ENCODE measurements at regions not wholly inside any gene's neighbourhood (a gene's known extent, or its start where the extent isn't known, plus 50 kb on each side); places are given as distances from the start of the nearest gene placed in this dataset.

GRCh38 chr5:117131048-117131679 lies 556.5 kb upstream of the SEMA6A start (continued):
- no peak for TF ChIP-seq ZNF331 (CRISPR knock-in tag; IDR thresholded peaks at IDR 0.05; ENCODE audit: low read depth)
- TF ChIP-seq, protein P1, sequence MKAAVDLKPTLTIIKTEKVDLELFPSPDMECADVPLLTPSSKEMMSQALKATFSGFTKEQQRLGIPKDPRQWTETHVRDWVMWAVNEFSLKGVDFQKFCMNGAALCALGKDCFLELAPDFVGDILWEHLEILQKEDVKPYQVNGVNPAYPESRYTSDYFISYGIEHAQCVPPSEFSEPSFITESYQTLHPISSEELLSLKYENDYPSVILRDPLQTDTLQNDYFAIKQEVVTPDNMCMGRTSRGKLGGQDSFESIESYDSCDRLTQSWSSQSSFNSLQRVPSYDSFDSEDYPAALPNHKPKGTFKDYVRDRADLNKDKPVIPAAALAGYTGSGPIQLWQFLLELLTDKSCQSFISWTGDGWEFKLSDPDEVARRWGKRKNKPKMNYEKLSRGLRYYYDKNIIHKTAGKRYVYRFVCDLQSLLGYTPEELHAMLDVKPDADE (IDR thresholded peaks at IDR 0.05), result no peak

DNA sequence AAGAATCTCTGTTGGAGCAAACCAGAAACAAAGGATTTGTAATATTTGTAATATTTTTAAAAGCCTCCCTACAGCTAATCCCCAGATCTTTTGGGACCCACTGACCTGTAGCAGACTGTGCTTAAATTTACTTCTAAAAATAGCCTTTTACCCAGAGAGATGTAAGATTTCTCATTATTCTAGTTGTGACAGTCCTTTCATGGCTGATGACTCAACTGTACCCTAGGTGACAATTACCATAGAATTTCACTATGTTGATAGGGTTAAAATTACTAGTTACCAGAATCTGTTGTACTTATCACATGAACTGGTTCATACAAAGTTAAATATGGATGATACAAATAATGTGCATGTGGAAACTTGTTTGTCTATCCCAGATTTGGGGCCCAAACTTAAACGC lies 543.9 kb upstream of the SEMA6A start:
- no peak overlapping the region for H2AFZ ChIP-seq
- 0 out of 3 replicates have a peak, but pooled peaks cover 2% of the 10 kb centered on the region for H3K4me1 Mint-ChIP-seq
- no peaks in the 10 kb centered on the region for H3K9me2 ChIP-seq (ENCODE audit: insufficient read depth)
- ATAC-seq (no peak), DNase-seq (ENCODE audit: low spot score) (no peak)
- no peaks in the 10 kb centered on the region for H4K20me1 ChIP-seq (replicated peaks; ENCODE audit: insufficient read depth)
- 0 out of 2 replicates have a peak, but pooled peaks cover 6% of the 10 kb centered on the region for H3K36me3 ChIP-seq (ENCODE audit: insufficient read depth)
- H3K4me2 ChIP-seq, result no peak overlapping the region
- H3K4me3 Mint-ChIP-seq, result no peak overlapping the region
- no peak overlapping the region for H3K4me3 ChIP-seq
- no peaks in the 10 kb centered on the region for H3F3A ChIP-seq (replicated peaks; ENCODE audit: low read depth)
- no peak overlapping the region for H3K27ac ChIP-seq (ENCODE audit: low read depth)
- H3K27me3 Mint-ChIP-seq (ENCODE audit: insufficient read depth, low read depth, poor library complexity), result peaks cover 3% of the 10 kb centered on the region
- no peak overlapping the region for H3K27ac Mint-ChIP-seq
- no peaks in the 10 kb centered on the region for H3K79me2 ChIP-seq (replicated peaks; ENCODE audit: insufficient read depth)
- H3K36me3 Mint-ChIP-seq (ENCODE audit: low read depth), result peaks cover 16% of the 10 kb centered on the region
- H3K4me1 ChIP-seq (ENCODE audit: insufficient read depth), result no peaks in the 10 kb centered on the region
- no peaks in the 10 kb centered on the region for H3K27me3 ChIP-seq (ENCODE audit: insufficient read depth)
- peaks cover 41% of the 10 kb centered on the region for H3K9me3 Mint-ChIP-seq
- no peak for TF ChIP-seq ZNF331 (CRISPR knock-in tag; IDR thresholded peaks at IDR 0.05; ENCODE audit: low read depth)
- TF ChIP-seq ZNF462 (CRISPR knock-in tag; IDR thresholded peaks at IDR 0.05), result no peak
- no peak for TF ChIP-seq EZH2 (IDR thresholded peaks at IDR 0.05; ENCODE audit: low read depth, unreplicated experiment)
- no peak for TF ChIP-seq ZNF114 (CRISPR knock-in tag; IDR thresholded peaks at IDR 0.05)
- no peak for TF ChIP-seq NANOG (IDR thresholded peaks at IDR 0.05; ENCODE audit: borderline replicate concordance)
- TF ChIP-seq STAT1 (IDR thresholded peaks at IDR 0.05; ENCODE audit: unreplicated experiment), result no peak
- TF ChIP-seq EZH2phosphoT487 (IDR thresholded peaks at IDR 0.05; ENCODE audit: unreplicated experiment), result no peak
- no peak for TF ChIP-seq CREB1 (CRISPR knock-in tag; IDR thresholded peaks at IDR 0.05; ENCODE audit: low read depth)
- TF ChIP-seq, protein P1 (IDR thresholded peaks at IDR 0.05), result no peak
- TF ChIP-seq POLR2AphosphoS5 (IDR thresholded peaks at IDR 0.05; ENCODE audit: low read depth), result no peak
- TF ChIP-seq, protein P2, sequence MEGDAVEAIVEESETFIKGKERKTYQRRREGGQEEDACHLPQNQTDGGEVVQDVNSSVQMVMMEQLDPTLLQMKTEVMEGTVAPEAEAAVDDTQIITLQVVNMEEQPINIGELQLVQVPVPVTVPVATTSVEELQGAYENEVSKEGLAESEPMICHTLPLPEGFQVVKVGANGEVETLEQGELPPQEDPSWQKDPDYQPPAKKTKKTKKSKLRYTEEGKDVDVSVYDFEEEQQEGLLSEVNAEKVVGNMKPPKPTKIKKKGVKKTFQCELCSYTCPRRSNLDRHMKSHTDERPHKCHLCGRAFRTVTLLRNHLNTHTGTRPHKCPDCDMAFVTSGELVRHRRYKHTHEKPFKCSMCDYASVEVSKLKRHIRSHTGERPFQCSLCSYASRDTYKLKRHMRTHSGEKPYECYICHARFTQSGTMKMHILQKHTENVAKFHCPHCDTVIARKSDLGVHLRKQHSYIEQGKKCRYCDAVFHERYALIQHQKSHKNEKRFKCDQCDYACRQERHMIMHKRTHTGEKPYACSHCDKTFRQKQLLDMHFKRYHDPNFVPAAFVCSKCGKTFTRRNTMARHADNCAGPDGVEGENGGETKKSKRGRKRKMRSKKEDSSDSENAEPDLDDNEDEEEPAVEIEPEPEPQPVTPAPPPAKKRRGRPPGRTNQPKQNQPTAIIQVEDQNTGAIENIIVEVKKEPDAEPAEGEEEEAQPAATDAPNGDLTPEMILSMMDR (conservative IDR thresholded peaks at IDR 0.05; ENCODE audit: low read depth in 2 of 2), result no peak
- no peak for TF ChIP-seq JUNB (IDR thresholded peaks at IDR 0.05; ENCODE audit: unreplicated experiment)

Measured in GM23338 (cell line).